NCI-H524 (cell line): ENCODE measurements at regions not wholly inside any gene's neighbourhood (a gene's known extent, or its start where the extent isn't known, plus 50 kb on each side); places are given as distances from the start of the nearest gene placed in this dataset.

Source experiments
- DNase-seq, 2 experiments: peaks; one replicate each; lab custom pipeline; 2025; lab: John Stamatoyannopoulos, UW

DNA sequence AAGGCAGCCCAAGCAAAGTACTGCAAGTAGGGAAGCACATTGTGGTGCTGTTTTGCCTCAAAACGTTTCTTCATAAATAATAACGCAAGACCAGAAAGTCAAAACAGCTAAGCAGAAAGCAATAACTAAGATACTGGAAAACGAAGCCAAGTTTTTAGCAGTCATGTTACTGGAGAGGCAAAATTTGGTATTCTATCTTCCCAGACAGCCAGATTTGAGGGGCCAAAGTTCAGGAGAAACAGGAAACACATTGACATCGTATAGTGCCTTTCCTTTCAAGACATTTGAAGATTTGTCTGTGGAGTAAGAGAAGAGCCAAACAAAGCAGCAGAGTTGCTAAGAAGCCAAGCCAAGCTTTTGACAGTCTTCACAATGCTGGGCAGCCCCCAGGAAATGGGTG is 843.6 kb upstream of the NECTIN3 start:
- no peak for DNase-seq

DNA sequence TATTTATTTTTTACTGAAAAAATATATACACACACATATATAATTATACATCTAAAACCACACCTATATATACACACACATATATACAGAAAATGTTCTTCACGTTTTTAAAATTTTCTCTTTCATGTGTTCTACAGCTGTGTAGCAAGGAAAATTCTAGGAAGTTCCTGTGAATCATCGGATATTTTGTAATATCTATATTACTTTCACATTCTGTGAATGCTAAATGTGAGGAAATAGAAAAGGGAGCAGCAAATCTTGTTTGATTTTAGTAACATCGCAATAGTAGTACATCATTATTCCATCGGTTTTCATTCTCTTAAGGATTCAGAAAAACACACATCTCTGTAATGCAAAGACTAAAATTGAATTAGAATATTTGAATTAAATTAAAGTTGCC is 836.8 kb upstream of the NECTIN3 start:
- no peak for DNase-seq

GRCh38 chr3:110236976-110237610 is 834.5 kb upstream of the NECTIN3 start:
- DNase-seq, result no peak

GRCh38 chr3:110243081-110243480 is 828.5 kb upstream of the NECTIN3 start:
- DNase-seq, result peak; percentile 92 to 97

GRCh38 chr3:110246796-110247376 is 824.7 kb upstream of the NECTIN3 start:
- DNase-seq, result no peak

- DNase-seq, result no peak
These were observed 823.0 kb upstream of the NECTIN3 start for GRCh38 chr3:110248666-110249065.

- DNase-seq, result no peak
These were observed 817.8 kb upstream of the NECTIN3 start for GRCh38 chr3:110253794-110254193.

- DNase-seq, result no peak
These were observed 817.0 kb upstream of the NECTIN3 start for GRCh38 chr3:110254591-110254990.

- no peak for DNase-seq
These were observed 810.5 kb upstream of the NECTIN3 start for GRCh38 chr3:110261141-110261540.

GRCh38 chr3:110262896-110263295 is 808.7 kb upstream of the NECTIN3 start:
- DNase-seq, result no peak

GRCh38 chr3:110265302-110265701 is 806.3 kb upstream of the NECTIN3 start:
- DNase-seq, result no peak

- DNase-seq, result no peak
These were observed 804.2 kb upstream of the NECTIN3 start for GRCh38 chr3:110267304-110267845.

DNA sequence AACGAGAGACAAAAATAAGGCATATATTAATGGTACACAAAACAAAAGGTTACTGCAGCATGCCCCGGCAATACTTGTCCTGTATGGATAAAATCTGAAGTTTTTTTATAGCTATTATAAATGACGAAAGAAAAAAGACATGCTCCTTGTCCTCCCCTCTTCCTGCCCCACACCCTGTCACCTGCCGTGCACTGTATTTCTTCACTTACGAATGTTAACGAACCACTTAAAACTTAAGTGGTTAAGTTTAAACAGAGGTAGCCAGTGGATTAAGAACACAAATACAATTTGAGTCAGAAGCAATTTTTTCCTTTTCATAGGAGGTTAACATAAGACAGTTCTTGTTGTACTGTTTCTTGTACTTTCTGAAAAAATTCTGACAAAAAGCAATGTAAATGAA is 799.1 kb upstream of the NECTIN3 start:
- peak in 1 of 2 experiments; percentile 11 for DNase-seq

GRCh38 chr3:110291886-110292501 is 779.6 kb upstream of the NECTIN3 start:
- no peak for DNase-seq

GRCh38 chr3:110293660-110294059 is 778.0 kb upstream of the NECTIN3 start:
- DNase-seq, result no peak

DNA sequence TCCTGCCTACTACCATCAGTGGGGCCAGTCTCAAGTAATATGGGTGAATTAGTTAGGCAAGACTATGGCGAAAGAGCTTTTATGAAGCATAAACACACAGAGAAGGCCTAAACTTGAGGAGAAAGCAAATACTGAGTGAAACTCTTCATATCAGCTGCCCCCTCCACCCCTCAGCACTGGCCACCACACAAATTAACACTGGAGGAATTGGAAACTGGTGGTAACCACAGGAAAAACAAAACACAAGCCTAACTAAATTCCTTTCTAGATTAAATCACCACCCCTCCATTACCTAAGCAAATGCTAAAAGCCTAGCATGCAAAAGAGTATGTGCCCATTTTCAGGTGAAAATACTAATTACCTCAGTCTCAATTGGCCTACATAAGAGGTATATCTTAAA is 774.7 kb upstream of the NECTIN3 start:
- no peak for DNase-seq

- no peak for DNase-seq
These were observed 769.8 kb upstream of the NECTIN3 start for GRCh38 chr3:110301781-110302180.

- no peak for DNase-seq
These were observed 764.4 kb upstream of the NECTIN3 start for GRCh38 chr3:110307065-110307809.

DNA sequence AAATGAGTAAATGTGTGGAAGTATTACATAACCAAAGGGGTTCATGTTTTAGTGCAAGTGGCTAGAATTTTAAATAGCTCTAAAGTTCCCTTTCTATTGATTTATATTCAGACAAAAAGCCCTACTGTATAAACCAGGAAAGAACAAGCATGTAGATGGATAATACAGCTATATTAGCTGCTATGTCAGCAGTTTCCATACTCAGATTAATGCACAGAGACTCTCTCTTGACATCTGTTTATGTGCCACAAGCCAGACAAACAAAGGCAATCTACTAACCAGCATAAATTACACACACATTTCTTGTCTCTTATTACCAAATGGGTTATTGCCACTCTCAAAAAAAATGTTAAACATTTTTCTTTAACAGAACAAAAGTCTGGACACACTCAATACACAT is 760.1 kb upstream of the NECTIN3 start:
- no peak for DNase-seq

DNA sequence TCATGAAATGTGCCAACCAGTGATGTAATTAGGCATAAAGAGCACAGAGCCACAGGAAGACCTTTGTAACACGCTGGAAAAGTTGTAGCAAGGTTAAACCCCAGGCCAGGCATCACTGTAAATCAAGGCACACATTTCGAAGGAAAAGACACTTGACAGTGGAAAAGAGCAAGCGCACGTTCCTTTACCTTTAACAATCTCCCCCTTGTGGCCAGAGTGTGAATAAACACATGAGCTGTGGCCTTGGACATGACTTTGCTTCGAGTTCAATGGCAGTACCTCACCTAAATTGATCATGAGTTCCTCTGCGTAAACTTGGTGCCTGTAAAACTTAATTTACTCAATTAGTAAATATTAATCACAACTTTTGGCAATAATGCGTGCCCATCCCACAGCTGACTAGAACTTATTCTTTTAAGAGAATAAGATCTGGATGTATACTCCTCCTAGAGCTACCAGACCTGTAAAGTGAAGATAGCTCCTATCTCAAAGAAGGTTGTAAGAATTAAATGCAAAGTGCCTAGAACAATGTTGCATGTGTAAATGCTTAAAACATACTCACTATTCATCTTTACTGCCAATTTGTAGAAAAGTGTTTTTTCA is 757.0 kb upstream of the NECTIN3 start:
- peak; percentile 63 to 78 for DNase-seq

DNA sequence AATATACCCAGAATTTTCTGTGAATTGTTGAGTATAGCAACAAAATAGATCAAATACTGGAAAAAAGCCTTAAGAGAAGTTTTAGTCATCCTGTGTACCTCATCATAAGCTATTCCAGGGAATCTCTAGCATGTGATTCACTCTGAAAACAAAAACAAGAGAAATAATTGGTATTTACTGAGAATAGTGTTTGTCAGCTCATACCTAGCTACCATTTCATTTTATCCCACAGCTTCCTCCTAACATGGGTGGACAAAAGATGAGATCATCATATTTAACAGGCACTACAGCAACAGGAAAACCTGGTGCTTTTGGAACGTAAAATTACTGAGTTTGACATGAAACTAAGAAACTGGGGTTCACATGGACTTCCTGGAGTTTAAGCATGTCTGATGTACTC is 753.5 kb upstream of the NECTIN3 start:
- DNase-seq, result no peak

GRCh38 chr3:110323349-110323748 is 748.3 kb upstream of the NECTIN3 start:
- peak; percentile 83 to 92 for DNase-seq
